Psoas muscle (tissue), 7 donors: ENCODE measurements at regions not wholly inside any gene's neighbourhood (a gene's known extent, or its start where the extent isn't known, plus 50 kb on each side); places are given as distances from the start of the nearest gene placed in this dataset.

Source experiments
- ATAC-seq, 4 donors: fragments of 200-7000 bp; cut with Tn5 transposase; one replicate each; pipeline ENCODE4 v1.9.1; 2020; ENCODE audit warnings: moderate library complexity in 3 of 4, mild to moderate bottlenecking in 2 of 4
- DNase-seq, 2 donors: peaks; one replicate each; pipeline ENCODE4 v3.0.0-alpha.2; 2020
- H3K27ac ChIP-seq: fragments of 200-600 bp; one replicate; pipeline ENCODE4 v1.8.0; 2022
- H3K27me3 ChIP-seq, 3 donors: fragments of 200-600 bp in 1 of 3; one replicate each; pipeline versions ENCODE4 v1.6.1 to v1.8.0; 2013 to 2022; ENCODE audit warnings: low read length in 2 of 3, mild to moderate bottlenecking in 2 of 3, moderate library complexity in 1 of 3; ENCODE audit not compliant: insufficient read depth in 3 of 3
- H3K36me3 ChIP-seq, 2 donors: fragments of 200-600 bp in 1 of 2; one replicate each; pipeline versions ENCODE4 v1.6.1 to v1.8.0; 2013 to 2022; ENCODE audit warnings: low read depth in 1 of 2, mild to moderate bottlenecking in 1 of 2, moderate library complexity in 1 of 2; ENCODE audit not compliant: insufficient read depth in 1 of 2
- H3K4me1 ChIP-seq: fragments of 200-600 bp; one replicate; pipeline ENCODE4 v1.8.0; 2022
- H3K4me3 ChIP-seq: fragments of 200-600 bp; one replicate; pipeline ENCODE4 v1.8.0; 2022; ENCODE audit warnings: mild to moderate bottlenecking
- H3K9me3 ChIP-seq: fragments of 200-600 bp; one replicate; pipeline ENCODE4 v1.8.0; 2022
- WGBS, 3 donors: extraction: QIAGEN DNeasy Blood & Tissue Kit; methylation state at CpG; one replicate each; pipeline versions ENCODE4 v1.1.6 to v1.1.7; 2013; 5-methylcytosine and 5-hydroxymethylcytosine counted together
- intact Hi-C, 2 donors: fragments of 100-400 bp; cut with DNase I; formaldehyde crosslinking; loops; one replicate each; pipeline versions ENCODE4 v1.11.0 to v1.14.2; 2022
- TF ChIP-seq, protein P1 (sequence below): fragments of 200-600 bp; IDR thresholded peaks from one replicate; pipeline ENCODE4 v1.8.0; 2022; ENCODE audit warnings: antibody characterized with exemption
- donor health status: healthy with polysubstance abuse.
- donor health status: DM: no; HTN: no; CAD: no; lungs with moderate emphysema.
- donor health status: Bipolar disorder and iron deficiency.
- donor health status: healthy.
- donor health status: DM: yes; HTN: yes; CAD: no.
- donor health status: DM: no; HTN: no; CAD: no.
- donor health status: DM: yes; HTN: yes; CAD: no.

DNA sequence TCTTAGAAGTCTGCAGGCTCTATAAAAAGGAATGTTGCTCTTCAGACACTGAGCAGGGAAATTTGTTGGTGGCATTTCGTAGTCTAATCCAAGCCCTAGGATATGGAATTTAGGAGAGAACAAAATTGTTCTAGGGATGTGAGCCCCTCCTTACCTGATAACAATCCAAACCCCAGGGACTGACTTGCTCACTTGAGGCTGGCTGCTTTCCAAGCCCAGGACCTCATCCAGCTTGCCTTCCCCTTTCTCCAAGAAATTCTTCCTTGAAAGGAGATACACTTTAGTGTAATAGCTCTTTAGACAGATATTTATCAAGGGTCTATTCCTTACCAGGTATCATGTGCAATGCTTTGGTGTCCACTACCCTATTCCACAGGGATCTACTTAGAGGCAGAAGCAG lies 279.8 kb downstream of the C1D start:
- DNase-seq = no peak
- no peak overlapping the region for H3K4me3 ChIP-seq
- WGBS, 3 donors = 73 to 90% (median 85%) methylated on average over 1 of the region's 1 CpG
- no peak overlapping the region for H3K27ac ChIP-seq
- no peaks in the 10 kb centered on the region for H3K9me3 ChIP-seq
- H3K27me3 ChIP-seq = peaks cover 0 to 2% (median 0%) of the 10 kb centered on the region in 3 donors
- no peak for ATAC-seq
- no peaks in the 10 kb centered on the region for H3K4me1 ChIP-seq
- TF ChIP-seq, protein P1, sequence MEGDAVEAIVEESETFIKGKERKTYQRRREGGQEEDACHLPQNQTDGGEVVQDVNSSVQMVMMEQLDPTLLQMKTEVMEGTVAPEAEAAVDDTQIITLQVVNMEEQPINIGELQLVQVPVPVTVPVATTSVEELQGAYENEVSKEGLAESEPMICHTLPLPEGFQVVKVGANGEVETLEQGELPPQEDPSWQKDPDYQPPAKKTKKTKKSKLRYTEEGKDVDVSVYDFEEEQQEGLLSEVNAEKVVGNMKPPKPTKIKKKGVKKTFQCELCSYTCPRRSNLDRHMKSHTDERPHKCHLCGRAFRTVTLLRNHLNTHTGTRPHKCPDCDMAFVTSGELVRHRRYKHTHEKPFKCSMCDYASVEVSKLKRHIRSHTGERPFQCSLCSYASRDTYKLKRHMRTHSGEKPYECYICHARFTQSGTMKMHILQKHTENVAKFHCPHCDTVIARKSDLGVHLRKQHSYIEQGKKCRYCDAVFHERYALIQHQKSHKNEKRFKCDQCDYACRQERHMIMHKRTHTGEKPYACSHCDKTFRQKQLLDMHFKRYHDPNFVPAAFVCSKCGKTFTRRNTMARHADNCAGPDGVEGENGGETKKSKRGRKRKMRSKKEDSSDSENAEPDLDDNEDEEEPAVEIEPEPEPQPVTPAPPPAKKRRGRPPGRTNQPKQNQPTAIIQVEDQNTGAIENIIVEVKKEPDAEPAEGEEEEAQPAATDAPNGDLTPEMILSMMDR = no peak
- H3K36me3 ChIP-seq = no peaks in the 10 kb centered on the region
- intact Hi-C loops = no loop called here

DNA sequence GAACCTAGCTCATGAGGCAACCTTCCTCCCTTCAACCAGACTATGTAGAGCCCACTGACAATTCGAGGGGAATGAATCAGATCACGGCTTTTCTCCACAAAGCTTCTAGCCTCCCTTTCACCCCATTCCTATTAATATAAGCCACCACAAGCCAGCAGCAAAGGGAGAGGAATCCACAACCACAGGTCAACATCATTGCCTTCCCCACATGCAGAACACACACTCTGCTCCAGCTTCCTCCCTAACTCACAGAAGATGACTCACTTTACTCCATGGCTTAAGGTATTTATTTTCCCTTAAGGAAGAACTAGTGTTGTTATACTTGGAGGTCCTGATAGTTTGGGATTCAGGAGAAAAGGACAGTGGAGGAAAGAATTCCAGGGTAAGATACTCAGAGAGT lies 272.2 kb downstream of the C1D start:
- intact Hi-C loops = no loop called here
- H3K4me3 ChIP-seq = no peak overlapping the region
- no peaks in the 10 kb centered on the region for H3K27me3 ChIP-seq
- H3K9me3 ChIP-seq = no peaks in the 10 kb centered on the region
- TF ChIP-seq, protein P1 = no peak
- H3K36me3 ChIP-seq = no peaks in the 10 kb centered on the region
- no peak overlapping the region for H3K27ac ChIP-seq
- 84 to 90% (median 84%) methylated on average over 2 of the region's 2 CpGs for WGBS, 3 donors
- no peak for DNase-seq
- no peaks in the 10 kb centered on the region for H3K4me1 ChIP-seq
- ATAC-seq = no peak

DNA sequence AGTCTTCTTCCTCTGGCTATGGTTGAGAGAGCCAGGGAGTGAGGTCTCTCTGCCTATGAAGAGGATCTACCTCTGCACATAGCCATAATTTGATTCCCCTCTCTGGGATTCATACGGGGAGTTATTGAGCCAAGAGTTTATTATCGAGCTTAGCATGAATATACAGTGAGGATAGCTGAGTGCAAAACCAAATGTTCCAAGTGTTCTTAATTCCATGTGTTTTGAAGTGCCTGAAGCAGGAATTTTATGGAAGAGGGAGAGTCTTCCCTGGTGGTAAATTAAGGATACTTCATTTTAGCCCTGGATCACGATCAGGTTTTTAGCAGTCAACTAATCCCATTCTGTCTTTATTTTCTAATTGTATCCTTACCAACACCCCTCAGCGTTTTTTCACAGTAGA lies 270.6 kb downstream of the C1D start:
- H3K4me3 ChIP-seq = no peak overlapping the region
- H3K36me3 ChIP-seq = no peaks in the 10 kb centered on the region
- intact Hi-C loops = no loop called here
- DNase-seq (no peak), ATAC-seq (no peak)
- WGBS, 3 donors = 41 to 57% (median 54%) methylated on average over 4 of the region's 4 CpGs
- TF ChIP-seq, protein P1 = no peak
- no peaks in the 10 kb centered on the region for H3K27me3 ChIP-seq
- no peaks in the 10 kb centered on the region for H3K4me1 ChIP-seq
- H3K9me3 ChIP-seq = no peaks in the 10 kb centered on the region
- H3K27ac ChIP-seq = no peak overlapping the region

DNA sequence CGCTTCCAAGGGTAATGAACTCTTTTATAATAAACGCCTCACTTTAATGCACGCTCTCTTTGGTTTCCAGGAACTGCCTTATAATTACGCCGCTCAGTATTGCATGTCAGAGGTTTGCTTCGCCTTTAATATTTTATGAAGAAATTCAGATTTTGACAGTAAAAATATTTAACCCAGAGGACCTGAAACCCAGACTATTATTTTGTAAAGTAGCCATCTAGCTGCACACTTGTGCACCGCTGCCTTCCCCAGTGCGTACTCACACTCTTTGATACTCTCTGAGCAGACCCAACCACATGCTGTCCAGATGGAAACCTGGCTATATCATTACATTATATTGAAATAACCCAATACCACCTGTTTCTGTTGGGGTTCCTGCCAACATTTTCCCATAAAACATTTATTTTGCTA lies 270.1 kb downstream of the C1D start:
- DNase-seq = no peak
- H3K9me3 ChIP-seq = no peaks in the 10 kb centered on the region
- no peaks in the 10 kb centered on the region for H3K4me1 ChIP-seq
- WGBS, 3 donors = 84 to 89% (median 86%) methylated on average over 8 of the region's 8 CpGs
- no peak for ATAC-seq
- no peaks in the 10 kb centered on the region for H3K27me3 ChIP-seq
- intact Hi-C loops = no loop called here
- no peak overlapping the region for H3K27ac ChIP-seq
- H3K36me3 ChIP-seq = no peaks in the 10 kb centered on the region
- TF ChIP-seq, protein P1 = no peak
- H3K4me3 ChIP-seq = no peak overlapping the region

DNA sequence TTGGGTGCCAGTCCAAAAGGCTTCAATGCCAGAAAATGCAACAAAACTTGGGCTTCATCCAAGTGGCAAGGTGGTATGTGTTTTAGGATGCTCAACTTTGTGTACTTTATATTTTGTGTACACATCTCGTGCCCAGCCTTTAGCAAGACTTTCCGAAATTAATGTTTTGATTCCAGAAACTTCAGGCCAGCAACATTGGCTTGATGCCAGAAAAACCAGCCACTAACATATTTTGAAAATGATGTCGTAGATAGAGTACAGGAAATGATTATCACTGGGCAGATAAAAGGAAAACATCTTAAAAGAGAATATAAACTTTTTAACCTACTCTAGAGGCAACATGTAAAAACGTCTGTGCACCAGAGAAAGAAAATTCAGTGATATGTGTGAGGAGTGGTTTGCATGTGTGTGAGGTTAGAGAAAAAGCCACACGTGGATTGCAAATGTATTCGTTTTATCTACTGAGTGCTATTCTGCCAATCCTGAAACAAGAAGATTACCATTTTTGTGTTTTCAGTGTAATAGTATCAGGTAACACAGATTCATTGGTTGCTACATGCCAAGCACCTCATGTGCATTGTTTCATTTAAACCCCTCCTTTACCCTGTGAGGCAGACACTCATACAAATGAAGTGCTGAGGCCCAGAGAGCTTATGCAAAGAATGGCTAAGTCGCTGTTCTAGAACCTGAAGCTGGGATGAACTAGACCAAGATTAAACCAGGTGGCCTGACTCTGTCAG lies 264.8 kb downstream of the C1D start:
- no peak for ATAC-seq
- no peaks in the 10 kb centered on the region for H3K9me3 ChIP-seq
- no peaks in the 10 kb centered on the region for H3K27me3 ChIP-seq
- H3K4me3 ChIP-seq = no peak overlapping the region
- TF ChIP-seq, protein P1 = no peak
- intact Hi-C loops = no loop called here
- H3K4me1 ChIP-seq = no peaks in the 10 kb centered on the region
- no peak overlapping the region for H3K27ac ChIP-seq
- DNase-seq = no peak
- WGBS, 3 donors = 36 to 42% (median 38%) methylated on average over 7 of the region's 7 CpGs
- no peaks in the 10 kb centered on the region for H3K36me3 ChIP-seq
